Keratinocyte (primary cell): ENCODE measurements at regions not wholly inside any gene's neighbourhood (a gene's known extent, or its start where the extent isn't known, plus 50 kb on each side); places are given as distances from the start of the nearest gene placed in this dataset.

Source experiments
- DNase-seq: peaks from one replicate; pipeline ENCODE4 v3.0.0-alpha.2; 2011; ENCODE audit warnings: low read depth, missing footprints, low spot score
- FAIRE-seq: peaks from 2 replicates; lab custom pipeline; 2011; peaks lifted over from hg19 to GRCh38; lab: Jason Lieb, UNC
- H2AFZ ChIP-seq: 2 replicates; pipeline ENCODE4 v1.6.0; 2012; ENCODE audit warnings: low read length, control low read depth, inconsistent platforms; ENCODE audit not compliant: control insufficient read depth
- H3K27ac ChIP-seq: 2 replicates; pipeline ENCODE4 v1.5.1; 2011; ENCODE audit warnings: low read length; ENCODE audit not compliant: control insufficient read depth, insufficient read depth
- H3K27me3 ChIP-seq: 3 replicates; pipeline ENCODE4 v1.6.0; 2011; ENCODE audit warnings: low read length; ENCODE audit not compliant: control insufficient read depth, insufficient read depth; ENCODE audit errors: extremely low read depth
- H3K36me3 ChIP-seq, 2 experiments: 2 replicates in 1 of 2; 3 replicates in 1 of 2; pipeline ENCODE4 v1.5.1; 2011; ENCODE audit warnings: low read length in 2 of 2, mild to moderate bottlenecking in 1 of 2; ENCODE audit not compliant: control insufficient read depth in 2 of 2, insufficient read depth in 2 of 2; ENCODE audit errors: extremely low read depth in 1 of 2
- H3K4me1 ChIP-seq: 3 replicates; pipeline ENCODE4 v1.5.1; 2011; ENCODE audit warnings: low read length; ENCODE audit not compliant: control insufficient read depth, insufficient read depth; ENCODE audit errors: extremely low read depth
- H3K4me2 ChIP-seq: 3 replicates; pipeline ENCODE4 v1.6.0; 2011; ENCODE audit warnings: low read depth, low read length; ENCODE audit not compliant: control insufficient read depth, insufficient read depth; ENCODE audit errors: extremely low read depth
- H3K4me3 ChIP-seq, 3 experiments: fragments of 200-600 bp in 1 of 3; sonication (generic) in 1 of 3; 2 replicates in 2 of 3; 3 replicates in 1 of 3; pipeline ENCODE4 v1.5.1; 2011 to 2016; ENCODE audit warnings: low read length in 3 of 3, mild to moderate bottlenecking in 3 of 3, control low read depth in 2 of 3, inconsistent platforms in 1 of 3, low read depth in 1 of 3, mixed read lengths in 1 of 3, mixed run types in 1 of 3, moderate library complexity in 1 of 3; ENCODE audit not compliant: control insufficient read depth in 2 of 3, insufficient read depth in 2 of 3; ENCODE audit errors: extremely low read depth in 1 of 3
- H3K79me2 ChIP-seq: 2 replicates; pipeline ENCODE4 v1.6.0; 2012; ENCODE audit warnings: low read length; ENCODE audit not compliant: control insufficient read depth, insufficient read depth
- H3K9ac ChIP-seq: 3 replicates; pipeline ENCODE4 v1.6.0; 2011; ENCODE audit warnings: low read length; ENCODE audit not compliant: control insufficient read depth, insufficient read depth; ENCODE audit errors: extremely low read depth
- H3K9me1 ChIP-seq: 3 replicates; pipeline ENCODE4 v1.6.0; 2011; ENCODE audit warnings: low read length; ENCODE audit not compliant: control insufficient read depth, insufficient read depth; ENCODE audit errors: extremely low read depth
- H3K9me3 ChIP-seq: 2 replicates; pipeline ENCODE4 v1.5.1; 2012; ENCODE audit warnings: low read depth, low read length; ENCODE audit not compliant: control insufficient read depth
- H4K20me1 ChIP-seq: 3 replicates; pipeline ENCODE4 v1.6.0; 2011; ENCODE audit warnings: low read length; ENCODE audit not compliant: control insufficient read depth, insufficient read depth; ENCODE audit errors: extremely low read depth
- EZH2 ChIP-seq: IDR thresholded peaks from one replicate; pipeline ENCODE4 v1.6.1; 2012; ENCODE audit warnings: inconsistent platforms, mild to moderate bottlenecking, low read length, moderate library complexity
- dilution Hi-C: fragments of 300-500 bp; cut with MboI; formaldehyde crosslinking; loops from one replicate; pipeline ENCODE4 v1.7.0; 2020; ENCODE audit warnings: low sequenced_read_pairs; ENCODE audit not compliant: extremely low pct_ligation_motif_present
- small RNA-seq, 3 experiments: library from RNA; depleted of rRNA; stranded (forward); fragments of <200 nt; gene quantifications; one replicate each; pipeline ENCODE3, GENCODE V24; 2012; ENCODE audit warnings: low read depth in 3 of 3, low replicate concordance in 1 of 3; ENCODE audit not compliant: insufficient read length in 3 of 3
- TF ChIP-seq, protein P1 (sequence below), 3 experiments: IDR thresholded peaks in 1 of 3; conservative IDR thresholded peaks in 1 of 3; optimal IDR thresholded peaks in 1 of 3; 2 replicates in 2 of 3; 3 replicates in 1 of 3; pipeline versions ENCODE3 to v1.5.1; 2011; ENCODE audit warnings: low read length in 3 of 3, mild to moderate bottlenecking in 3 of 3, moderate library complexity in 2 of 3, control low read depth in 1 of 3, inconsistent platforms in 1 of 3; ENCODE audit not compliant: insufficient read depth in 2 of 3; ENCODE audit errors: extremely low read depth in 1 of 3

DNA sequence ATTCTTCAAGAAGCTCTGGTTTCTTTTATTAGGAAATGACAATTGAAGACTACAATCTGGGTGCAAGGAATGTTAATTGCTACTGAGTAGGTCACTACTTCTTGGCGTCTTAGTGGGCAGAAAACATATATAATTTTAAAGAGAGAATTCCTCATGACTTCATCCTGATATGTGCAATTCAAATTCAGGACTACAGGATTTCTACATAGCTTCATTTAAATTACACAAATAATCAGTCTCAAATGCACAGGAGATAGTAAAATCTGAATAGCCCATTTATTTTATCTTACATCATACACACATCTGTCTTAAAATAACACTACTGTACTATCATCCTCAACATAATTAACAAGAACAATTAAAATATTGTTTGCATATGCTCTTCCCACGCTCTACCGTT, 52.5 kb upstream of the GPR149 start:
- DNase-seq = no peak
- TF ChIP-seq, protein P1, sequence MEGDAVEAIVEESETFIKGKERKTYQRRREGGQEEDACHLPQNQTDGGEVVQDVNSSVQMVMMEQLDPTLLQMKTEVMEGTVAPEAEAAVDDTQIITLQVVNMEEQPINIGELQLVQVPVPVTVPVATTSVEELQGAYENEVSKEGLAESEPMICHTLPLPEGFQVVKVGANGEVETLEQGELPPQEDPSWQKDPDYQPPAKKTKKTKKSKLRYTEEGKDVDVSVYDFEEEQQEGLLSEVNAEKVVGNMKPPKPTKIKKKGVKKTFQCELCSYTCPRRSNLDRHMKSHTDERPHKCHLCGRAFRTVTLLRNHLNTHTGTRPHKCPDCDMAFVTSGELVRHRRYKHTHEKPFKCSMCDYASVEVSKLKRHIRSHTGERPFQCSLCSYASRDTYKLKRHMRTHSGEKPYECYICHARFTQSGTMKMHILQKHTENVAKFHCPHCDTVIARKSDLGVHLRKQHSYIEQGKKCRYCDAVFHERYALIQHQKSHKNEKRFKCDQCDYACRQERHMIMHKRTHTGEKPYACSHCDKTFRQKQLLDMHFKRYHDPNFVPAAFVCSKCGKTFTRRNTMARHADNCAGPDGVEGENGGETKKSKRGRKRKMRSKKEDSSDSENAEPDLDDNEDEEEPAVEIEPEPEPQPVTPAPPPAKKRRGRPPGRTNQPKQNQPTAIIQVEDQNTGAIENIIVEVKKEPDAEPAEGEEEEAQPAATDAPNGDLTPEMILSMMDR (optimal IDR thresholded peaks at IDR 0.05 in 1 of 3, IDR thresholded peaks at IDR 0.05 in 1 of 3, conservative IDR thresholded peaks at IDR 0.05 in 1 of 3; ENCODE audit: extremely low read depth in 1 of 3, insufficient read depth in 2 of 3, low read length in 3 of 3) = no peak
- no peak for TF ChIP-seq EZH2
- Histone ChIP-seq H3K79me2 (no peaks in the 10 kb centered on the region), H2AFZ (no peak overlapping the region), H3K9me1 (no peaks in the 10 kb centered on the region), H3K9me3 (no peaks in the 10 kb centered on the region), H3K9ac (no peak overlapping the region), H3K4me1 (no peaks in the 10 kb centered on the region), H3K27ac (no peak overlapping the region), H3K27me3 (no peaks in the 10 kb centered on the region), H3K4me3 (no peak overlapping the region), H3K4me2 (no peak overlapping the region), H4K20me1 (no peaks in the 10 kb centered on the region), H3K36me3 (no peaks in the 10 kb centered on the region)
- dilution Hi-C loops = no loop called here
- no peak for FAIRE-seq

DNA sequence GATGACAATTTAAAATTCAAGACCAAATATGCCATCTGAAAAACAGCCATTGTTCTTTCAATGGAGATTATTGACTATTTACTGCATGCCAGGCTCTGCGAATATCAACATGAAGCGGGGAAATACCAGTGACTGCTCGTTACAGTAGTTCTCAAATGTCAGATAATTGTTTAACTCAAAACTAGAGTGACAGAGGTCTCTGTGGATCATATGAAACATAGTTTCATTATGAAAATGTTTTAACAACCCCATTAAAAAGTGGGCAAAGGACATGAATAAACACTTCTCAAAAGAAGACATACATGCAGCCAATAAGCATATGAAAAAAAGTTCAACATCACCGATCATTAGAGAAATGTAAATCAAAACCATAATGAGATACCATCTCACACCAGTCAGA, 50.0 kb upstream of the GPR149 start:
- FAIRE-seq (no peak), DNase-seq (no peak)
- H4K20me1 ChIP-seq = no peaks in the 10 kb centered on the region
- no peaks in the 10 kb centered on the region for H3K4me1 ChIP-seq
- no peaks in the 10 kb centered on the region for H3K79me2 ChIP-seq
- no peak overlapping the region for H3K4me2 ChIP-seq
- TF ChIP-seq, protein P1 (optimal IDR thresholded peaks at IDR 0.05 in 1 of 3, IDR thresholded peaks at IDR 0.05 in 1 of 3, conservative IDR thresholded peaks at IDR 0.05 in 1 of 3; ENCODE audit: extremely low read depth in 1 of 3, insufficient read depth in 2 of 3, low read length in 3 of 3) = no peak
- no peak for TF ChIP-seq EZH2
- H2AFZ ChIP-seq = no peak overlapping the region
- no peak overlapping the region for H3K4me3 ChIP-seq
- H3K27me3 ChIP-seq = no peaks in the 10 kb centered on the region
- H3K9ac ChIP-seq = no peak overlapping the region
- H3K27ac ChIP-seq = no peak overlapping the region
- no peaks in the 10 kb centered on the region for H3K36me3 ChIP-seq
- no peaks in the 10 kb centered on the region for H3K9me1 ChIP-seq
- dilution Hi-C loops = no loop called here
- no peaks in the 10 kb centered on the region for H3K9me3 ChIP-seq

Small RNAs in the stretch of these regions (small RNA-seq; reads per million reads assigned to genes)
- 0 reads per million in 3 experiments for gene DYNLL1P5
